HL-60 (cell line): ENCODE measurements at regions not wholly inside any gene's neighbourhood (a gene's known extent, or its start where the extent isn't known, plus 50 kb on each side); places are given as distances from the start of the nearest gene placed in this dataset.

Experiments
- DNase-seq, 2 experiments: peaks; one replicate each; pipeline ENCODE4 v3.0.0-alpha.2; 2010 to 2020; ENCODE audit warnings: low read depth in 1 of 2, low spot score in 1 of 2
- H3K27ac ChIP-seq: fragments of 250-450 bp; sonication (Bioruptor Pico); replicated peaks from 2 replicates; pipeline ENCODE4 v1.5.1; 2020; ENCODE audit warnings: mild to moderate bottlenecking, moderate library complexity
- H3K27me3 ChIP-seq: fragments of 250-450 bp; sonication (Bioruptor Pico); 2 replicates; pipeline ENCODE4 v1.5.1; 2021; ENCODE audit warnings: mild to moderate bottlenecking, moderate library complexity; ENCODE audit not compliant: insufficient read depth, poor library complexity, severe bottlenecking
- H3K4me3 ChIP-seq: replicated peaks from 2 replicates; pipeline ENCODE4 v1.5.1; 2011; ENCODE audit warnings: mild to moderate bottlenecking, control low read depth, low read length; ENCODE audit not compliant: insufficient read depth
- GABPA ChIP-seq: IDR thresholded peaks from 2 replicates; pipeline ENCODE4 v1.6.1; 2012; ENCODE audit warnings: low read depth
- POLR2AphosphoS5 ChIP-seq: IDR thresholded peaks from 2 replicates; pipeline ENCODE4 v1.6.1; 2012; ENCODE audit warnings: low read depth
- SPI1 ChIP-seq: IDR thresholded peaks from 2 replicates; pipeline ENCODE4 v1.6.1; 2012; ENCODE audit warnings: low read depth, mild to moderate bottlenecking, borderline replicate concordance
- TF ChIP-seq, protein P1 (sequence below): IDR thresholded peaks from 2 replicates; pipeline ENCODE4 v1.6.1; 2012; ENCODE audit warnings: low read depth; ENCODE audit not compliant: insufficient replicate concordance
- TF ChIP-seq, protein P2 (sequence below): IDR thresholded peaks from one replicate; pipeline ENCODE4 v1.5.1; 2011; ENCODE audit warnings: low read length, control low read depth, inconsistent platforms; ENCODE audit not compliant: insufficient read depth

DNA sequence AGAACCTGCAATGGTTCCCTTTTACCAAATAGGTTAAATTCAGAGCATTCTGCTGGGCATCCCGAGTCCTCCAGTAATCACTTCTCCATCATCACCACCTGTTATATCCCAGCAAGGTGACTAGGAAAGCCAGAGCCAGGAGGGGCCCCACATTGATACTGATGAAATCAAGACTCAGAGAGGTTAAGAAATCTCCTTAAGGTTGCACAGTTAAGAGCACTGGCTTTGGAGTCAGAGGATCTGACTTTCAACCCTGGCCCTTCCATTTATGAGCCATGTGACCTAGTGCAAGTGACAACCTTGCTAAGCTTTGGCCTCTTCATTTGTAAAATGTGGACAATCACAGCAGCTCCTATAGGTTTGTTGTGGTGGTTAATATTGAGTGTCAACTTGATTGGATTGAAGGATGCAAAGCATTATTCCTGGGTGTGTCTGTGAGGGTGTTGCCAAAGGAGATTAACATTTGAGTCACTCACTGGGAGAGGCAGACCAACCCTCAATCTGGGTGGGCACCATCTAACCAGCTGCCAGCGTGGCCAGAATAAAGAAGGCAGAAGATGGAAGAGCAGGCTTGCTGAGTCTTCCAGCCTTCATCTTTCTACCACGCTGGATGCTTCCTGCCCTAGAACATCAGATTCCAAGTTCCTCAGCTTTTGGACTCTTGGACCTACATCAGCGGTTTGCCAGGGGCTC is 194.2 kb upstream of the ASIC2 start:
- no peak for DNase-seq
- no peak overlapping the region for H3K4me3 ChIP-seq
- TF ChIP-seq, protein P1, sequence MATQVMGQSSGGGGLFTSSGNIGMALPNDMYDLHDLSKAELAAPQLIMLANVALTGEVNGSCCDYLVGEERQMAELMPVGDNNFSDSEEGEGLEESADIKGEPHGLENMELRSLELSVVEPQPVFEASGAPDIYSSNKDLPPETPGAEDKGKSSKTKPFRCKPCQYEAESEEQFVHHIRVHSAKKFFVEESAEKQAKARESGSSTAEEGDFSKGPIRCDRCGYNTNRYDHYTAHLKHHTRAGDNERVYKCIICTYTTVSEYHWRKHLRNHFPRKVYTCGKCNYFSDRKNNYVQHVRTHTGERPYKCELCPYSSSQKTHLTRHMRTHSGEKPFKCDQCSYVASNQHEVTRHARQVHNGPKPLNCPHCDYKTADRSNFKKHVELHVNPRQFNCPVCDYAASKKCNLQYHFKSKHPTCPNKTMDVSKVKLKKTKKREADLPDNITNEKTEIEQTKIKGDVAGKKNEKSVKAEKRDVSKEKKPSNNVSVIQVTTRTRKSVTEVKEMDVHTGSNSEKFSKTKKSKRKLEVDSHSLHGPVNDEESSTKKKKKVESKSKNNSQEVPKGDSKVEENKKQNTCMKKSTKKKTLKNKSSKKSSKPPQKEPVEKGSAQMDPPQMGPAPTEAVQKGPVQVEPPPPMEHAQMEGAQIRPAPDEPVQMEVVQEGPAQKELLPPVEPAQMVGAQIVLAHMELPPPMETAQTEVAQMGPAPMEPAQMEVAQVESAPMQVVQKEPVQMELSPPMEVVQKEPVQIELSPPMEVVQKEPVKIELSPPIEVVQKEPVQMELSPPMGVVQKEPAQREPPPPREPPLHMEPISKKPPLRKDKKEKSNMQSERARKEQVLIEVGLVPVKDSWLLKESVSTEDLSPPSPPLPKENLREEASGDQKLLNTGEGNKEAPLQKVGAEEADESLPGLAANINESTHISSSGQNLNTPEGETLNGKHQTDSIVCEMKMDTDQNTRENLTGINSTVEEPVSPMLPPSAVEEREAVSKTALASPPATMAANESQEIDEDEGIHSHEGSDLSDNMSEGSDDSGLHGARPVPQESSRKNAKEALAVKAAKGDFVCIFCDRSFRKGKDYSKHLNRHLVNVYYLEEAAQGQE: no peak
- no peak for TF ChIP-seq SPI1
- TF ChIP-seq GABPA: no peak
- TF ChIP-seq, protein P2, sequence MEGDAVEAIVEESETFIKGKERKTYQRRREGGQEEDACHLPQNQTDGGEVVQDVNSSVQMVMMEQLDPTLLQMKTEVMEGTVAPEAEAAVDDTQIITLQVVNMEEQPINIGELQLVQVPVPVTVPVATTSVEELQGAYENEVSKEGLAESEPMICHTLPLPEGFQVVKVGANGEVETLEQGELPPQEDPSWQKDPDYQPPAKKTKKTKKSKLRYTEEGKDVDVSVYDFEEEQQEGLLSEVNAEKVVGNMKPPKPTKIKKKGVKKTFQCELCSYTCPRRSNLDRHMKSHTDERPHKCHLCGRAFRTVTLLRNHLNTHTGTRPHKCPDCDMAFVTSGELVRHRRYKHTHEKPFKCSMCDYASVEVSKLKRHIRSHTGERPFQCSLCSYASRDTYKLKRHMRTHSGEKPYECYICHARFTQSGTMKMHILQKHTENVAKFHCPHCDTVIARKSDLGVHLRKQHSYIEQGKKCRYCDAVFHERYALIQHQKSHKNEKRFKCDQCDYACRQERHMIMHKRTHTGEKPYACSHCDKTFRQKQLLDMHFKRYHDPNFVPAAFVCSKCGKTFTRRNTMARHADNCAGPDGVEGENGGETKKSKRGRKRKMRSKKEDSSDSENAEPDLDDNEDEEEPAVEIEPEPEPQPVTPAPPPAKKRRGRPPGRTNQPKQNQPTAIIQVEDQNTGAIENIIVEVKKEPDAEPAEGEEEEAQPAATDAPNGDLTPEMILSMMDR: no peak
- TF ChIP-seq POLR2AphosphoS5: no peak
- no peak overlapping the region for H3K27ac ChIP-seq
- H3K27me3 ChIP-seq: no peaks in the 10 kb centered on the region

DNA sequence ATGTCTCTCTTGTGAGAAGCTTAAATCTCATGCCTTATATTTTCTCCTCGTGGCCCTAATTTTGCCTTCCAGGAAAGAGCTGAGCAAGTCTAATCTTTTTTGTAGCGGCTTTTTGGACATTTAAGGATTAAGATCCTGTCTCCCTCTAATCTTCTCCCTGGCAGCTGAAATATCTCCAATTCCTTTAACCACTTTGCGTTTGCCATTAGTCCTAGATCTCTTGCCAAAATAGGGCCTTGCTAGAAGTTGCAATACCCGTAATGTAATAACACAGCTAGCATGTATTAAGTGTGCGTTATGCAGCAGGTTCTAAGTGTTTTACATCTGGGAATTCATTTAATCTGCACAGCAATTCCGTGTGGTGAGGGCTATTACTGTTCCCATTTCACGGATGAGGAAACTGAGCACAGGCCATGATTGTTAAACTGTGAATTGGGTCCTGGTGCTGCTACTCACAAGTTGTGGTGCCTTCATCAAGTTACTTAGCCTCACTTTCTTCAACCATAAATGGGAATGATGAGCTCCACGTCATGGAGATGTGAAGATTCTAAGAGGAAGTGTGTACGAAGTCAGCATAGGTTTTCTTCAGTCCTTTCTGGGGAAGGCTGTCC is 198.9 kb upstream of the ASIC2 start:
- H3K27me3 ChIP-seq: no peaks in the 10 kb centered on the region
- H3K4me3 ChIP-seq: no peak overlapping the region
- H3K27ac ChIP-seq: no peak overlapping the region
- DNase-seq: no peak
- TF ChIP-seq, protein P1: no peak
- TF ChIP-seq, protein P2: no peak
- TF ChIP-seq SPI1 (no peak), GABPA (no peak), POLR2AphosphoS5 (no peak)

DNA sequence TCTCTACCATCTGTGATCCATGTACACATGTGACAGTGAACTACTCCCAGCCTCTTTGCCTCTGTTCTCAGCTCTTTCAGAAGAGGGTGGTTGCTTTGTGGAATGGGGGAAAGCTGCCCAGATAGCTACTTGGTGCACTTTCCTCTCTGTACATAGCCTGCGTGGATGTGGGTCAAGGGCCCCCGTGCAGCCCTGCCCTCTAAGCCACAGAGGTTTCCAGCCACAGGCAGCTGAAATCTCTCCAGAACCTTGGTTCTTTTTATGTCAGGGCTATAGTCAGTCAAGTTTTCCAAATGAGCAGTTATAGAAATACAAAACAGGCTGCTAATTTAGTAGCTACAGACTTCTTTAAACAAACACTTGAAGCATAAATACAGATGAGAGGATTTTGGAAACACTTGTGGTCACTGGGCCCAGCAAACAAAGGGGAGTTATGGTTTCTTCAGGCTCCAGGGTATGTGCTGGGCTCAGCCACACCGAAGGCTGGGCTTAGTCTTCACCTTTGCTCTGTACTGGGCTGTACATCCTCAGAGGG is 199.7 kb upstream of the ASIC2 start:
- DNase-seq: no peak
- TF ChIP-seq POLR2AphosphoS5 (no peak), GABPA (no peak), SPI1 (no peak)
- TF ChIP-seq, protein P1: no peak
- TF ChIP-seq, protein P2: no peak
- Histone ChIP-seq H3K27me3 (no peaks in the 10 kb centered on the region), H3K4me3 (no peak overlapping the region), H3K27ac (no peak overlapping the region)
